H9 (cell line): ENCODE measurements at regions not wholly inside any gene's neighbourhood (a gene's known extent, or its start where the extent isn't known, plus 50 kb on each side); places are given as distances from the start of the nearest gene placed in this dataset.

ENCODE experiments used
- DNase-seq: peaks from one replicate; pipeline ENCODE4 v3.0.0-alpha.2; 2017
- H2AFZ ChIP-seq: one replicate; pipeline ENCODE4 v1.6.1; 2013; ENCODE audit warnings: mild to moderate bottlenecking, low read length, control low read depth, moderate library complexity
- H2AK5ac ChIP-seq: 2 replicates; pipeline ENCODE4 v1.6.1; 2013; ENCODE audit warnings: low read length, control low read depth, mixed read lengths; ENCODE audit not compliant: insufficient read length
- H2BK120ac ChIP-seq: one replicate; pipeline ENCODE4 v1.6.1; 2013; ENCODE audit warnings: low read depth, mild to moderate bottlenecking, low read length, control low read depth, inconsistent platforms; ENCODE audit not compliant: poor library complexity, severe bottlenecking
- H2BK12ac ChIP-seq: 2 replicates; pipeline ENCODE4 v1.6.1; 2013; ENCODE audit warnings: low read length, control low read depth, mixed read lengths, low read depth; ENCODE audit not compliant: insufficient read length
- H2BK15ac ChIP-seq: 2 replicates; pipeline ENCODE4 v1.6.1; 2013; ENCODE audit warnings: low read depth, low read length, control low read depth
- H2BK20ac ChIP-seq: one replicate; pipeline ENCODE4 v1.6.1; 2013; ENCODE audit warnings: low read depth, mild to moderate bottlenecking, low read length, control low read depth, inconsistent platforms; ENCODE audit not compliant: poor library complexity, severe bottlenecking
- H2BK5ac ChIP-seq: 2 replicates; pipeline ENCODE4 v1.6.1; 2013; ENCODE audit warnings: low read length, control low read depth, mixed read lengths; ENCODE audit not compliant: insufficient read length
- H3K14ac ChIP-seq: 2 replicates; pipeline ENCODE4 v1.6.1; 2013; ENCODE audit warnings: low read length, control low read depth; ENCODE audit not compliant: insufficient read depth
- H3K18ac ChIP-seq: 2 replicates; pipeline ENCODE4 v1.6.1; 2013; ENCODE audit warnings: low read depth, mild to moderate bottlenecking, mixed read lengths, low read length, control low read depth; ENCODE audit not compliant: insufficient read length
- H3K23ac ChIP-seq: 2 replicates; pipeline ENCODE4 v1.6.1; 2013; ENCODE audit warnings: low read length, control low read depth, mixed read lengths, low read depth; ENCODE audit not compliant: insufficient read length
- H3K23me2 ChIP-seq: 2 replicates; pipeline ENCODE4 v1.6.1; 2013; ENCODE audit warnings: low read depth, mild to moderate bottlenecking, mixed read lengths, low read length, control low read depth; ENCODE audit not compliant: insufficient read length, poor library complexity, severe bottlenecking
- H3K27ac ChIP-seq: 2 replicates; pipeline ENCODE4 v1.5.1; 2013; ENCODE audit warnings: low read length, control low read depth, mixed read lengths, low read depth; ENCODE audit not compliant: insufficient read length
- H3K27me3 ChIP-seq: 2 replicates; pipeline ENCODE4 v1.6.1; 2013; ENCODE audit warnings: low read length, control low read depth, inconsistent platforms; ENCODE audit not compliant: insufficient read depth
- H3K4ac ChIP-seq: 2 replicates; pipeline ENCODE4 v1.6.1; 2013; ENCODE audit warnings: low read depth, mild to moderate bottlenecking, control low read depth, inconsistent platforms, low read length, moderate library complexity
- H3K4me1 ChIP-seq: 2 replicates; pipeline ENCODE4 v1.6.1; 2013; ENCODE audit warnings: low read length, control low read depth, inconsistent platforms; ENCODE audit not compliant: insufficient read depth
- H3K4me2 ChIP-seq: 2 replicates; pipeline ENCODE4 v1.6.1; 2013; ENCODE audit warnings: low read length, control low read depth, mixed read lengths; ENCODE audit not compliant: insufficient read length, insufficient read depth
- H3K56ac ChIP-seq: 2 replicates; pipeline ENCODE4 v1.6.1; 2013; ENCODE audit warnings: low read depth, mild to moderate bottlenecking, mixed read lengths, low read length, control low read depth; ENCODE audit not compliant: insufficient read length
- H3K79me1 ChIP-seq: 2 replicates; pipeline ENCODE4 v1.6.1; 2013; ENCODE audit warnings: low read depth, mild to moderate bottlenecking, moderate library complexity, low read length, control low read depth, inconsistent platforms; ENCODE audit not compliant: insufficient read depth, poor library complexity, severe bottlenecking
- H3K79me2 ChIP-seq: 2 replicates; pipeline ENCODE4 v1.6.1; 2013; ENCODE audit warnings: low read length, control low read depth, inconsistent platforms; ENCODE audit not compliant: insufficient read depth
- H3K9ac ChIP-seq: 2 replicates; pipeline ENCODE4 v1.6.1; 2013; ENCODE audit warnings: low read length, control low read depth, mixed read lengths; ENCODE audit not compliant: insufficient read length; ENCODE audit errors: extremely low read depth
- H3K9me3 ChIP-seq: one replicate; pipeline ENCODE4 v1.6.1; 2013; ENCODE audit warnings: low read depth, low read length, inconsistent platforms; ENCODE audit not compliant: control insufficient read depth
- H3T11ph ChIP-seq: one replicate; pipeline ENCODE4 v1.6.1; 2013; ENCODE audit warnings: mild to moderate bottlenecking, low read length, control low read depth, inconsistent platforms
- H4K20me1 ChIP-seq: one replicate; pipeline ENCODE4 v1.6.1; 2013; ENCODE audit not compliant: control insufficient read depth, insufficient read length, insufficient read depth
- H4K5ac ChIP-seq: 2 replicates; pipeline ENCODE4 v1.6.1; 2013; ENCODE audit warnings: low read depth, mild to moderate bottlenecking, mixed read lengths, low read length, control low read depth; ENCODE audit not compliant: insufficient read length
- H4K8ac ChIP-seq: replicated peaks from 2 replicates; pipeline ENCODE4 v1.6.1; 2013; ENCODE audit warnings: low read length, control low read depth, mixed read lengths, low read depth; ENCODE audit not compliant: insufficient read length
- H4K91ac ChIP-seq: 2 replicates; pipeline ENCODE4 v1.6.1; 2013; ENCODE audit warnings: low read depth, mild to moderate bottlenecking, moderate library complexity, mixed read lengths, low read length, control low read depth; ENCODE audit not compliant: insufficient read length
- H3K27ac Mint-ChIP-seq, 3 experiments: 2 replicates in 2 of 3; 3 replicates in 1 of 3; pipeline ENCODE4 v1.8.0; 2020 to 2021; ENCODE audit warnings: mixed read lengths in 3 of 3, mild to moderate bottlenecking in 1 of 3, moderate library complexity in 1 of 3
- H3K27me3 Mint-ChIP-seq: 2 replicates; pipeline ENCODE4 v1.8.0; 2021; ENCODE audit warnings: low read depth, mild to moderate bottlenecking, moderate library complexity, mixed read lengths
- H3K36me3 Mint-ChIP-seq, 3 experiments: 2 replicates in 2 of 3; 3 replicates in 1 of 3; pipeline ENCODE4 v1.8.0; 2020 to 2021; ENCODE audit warnings: low read depth in 3 of 3, mixed read lengths in 3 of 3; ENCODE audit not compliant: insufficient read depth in 1 of 3
- H3K4me1 Mint-ChIP-seq, 2 experiments: 2 replicates each; pipeline ENCODE4 v1.8.0; 2020; ENCODE audit warnings: mixed read lengths in 2 of 2
- H3K4me3 Mint-ChIP-seq, 2 experiments: 2 replicates in 1 of 2; 3 replicates in 1 of 2; pipeline ENCODE4 v1.8.0; 2020 to 2021; ENCODE audit warnings: mild to moderate bottlenecking in 2 of 2, mixed read lengths in 2 of 2, moderate library complexity in 1 of 2
- H3K9me3 Mint-ChIP-seq, 2 experiments: 2 replicates in 1 of 2; 3 replicates in 1 of 2; pipeline ENCODE4 v1.8.0; 2020; ENCODE audit warnings: mild to moderate bottlenecking in 2 of 2, mixed read lengths in 2 of 2, moderate library complexity in 1 of 2
- CTCF ChIP-seq: fragments of 200-600 bp; sonication (generic); conservative IDR thresholded peaks from 3 replicates; pipeline ENCODE4 v1.8.0; 2021; ENCODE audit warnings: antibody characterized with exemption, mild to moderate bottlenecking
- WGBS: extraction: QIAGEN DNeasy Blood & Tissue Kit; methylation state at CpG from one replicate; pipeline ENCODE4 v1.1.7; 2013; ENCODE audit warnings: missing lambda C conversion rate, low lambda C conversion rate, mixed read lengths; ENCODE audit not compliant: insufficient read length; ENCODE audit errors: extremely low coverage; 5-methylcytosine and 5-hydroxymethylcytosine counted together

- Histone ChIP-seq H3T11ph (no peak overlapping the region), H2BK20ac (no peak overlapping the region), H4K91ac (no peak overlapping the region), H2BK120ac (no peak overlapping the region), H3K23me2 (no peaks in the 10 kb centered on the region), H3K14ac (no peak overlapping the region), H2AFZ (no peak overlapping the region), H3K4me2 (no peak overlapping the region), H2BK5ac (no peak overlapping the region), H3K4ac (no peak overlapping the region), H3K9ac (no peak overlapping the region), H3K23ac (no peak overlapping the region), H3K56ac (no peak overlapping the region), H3K27me3 (no peaks in the 10 kb centered on the region), H3K27ac (no peak overlapping the region), H4K8ac (no peak overlapping the region), H3K4me1 (no peaks in the 10 kb centered on the region), H2AK5ac (no peak overlapping the region), H2BK15ac (no peak overlapping the region), H4K20me1 (no peaks in the 10 kb centered on the region), H3K79me1 (no peaks in the 10 kb centered on the region), H2BK12ac (no peak overlapping the region), H4K5ac (no peak overlapping the region), H3K9me3 (peaks cover 53% of the 10 kb centered on the region), H3K18ac (no peak overlapping the region), H3K79me2 (no peaks in the 10 kb centered on the region)
- H3K36me3 Mint-ChIP-seq, result peaks cover 0 to 3% (median 0%) of the 10 kb centered on the region in 3 experiments; a peak in 5 of 7 replicates
- no CpG with 5 or more reads among the region's 4 CpGs for WGBS
- H3K9me3 Mint-ChIP-seq, result peaks cover 65 to 71% of the 10 kb centered on the region in 2 experiments
- no peak for DNase-seq
- H3K4me3 Mint-ChIP-seq, result no peak overlapping the region
- H3K27me3 Mint-ChIP-seq, result peaks cover 13% of the 10 kb centered on the region
- TF ChIP-seq CTCF, result no peak
- H3K4me1 Mint-ChIP-seq, result no peaks in the 10 kb centered on the region
- no peak overlapping the region for H3K27ac Mint-ChIP-seq
These were observed 52.3 kb upstream of the RPS6KA3 start for GRCh38 chrX:20319054-20319453.
